SK-N-SH (cell line): ENCODE measurements at regions not wholly inside any gene's neighbourhood (a gene's known extent, or its start where the extent isn't known, plus 50 kb on each side); places are given as distances from the start of the nearest gene placed in this dataset.

Source experiments
- CTCF ChIP-seq: fragments of 200-600 bp; sonication (generic); IDR thresholded peaks from 2 replicates; pipeline ENCODE4 v1.6.1; 2017; ENCODE audit warnings: antibody characterized with exemption, mild to moderate bottlenecking, moderate library complexity
- EP300 ChIP-seq, 2 experiments: IDR thresholded peaks; 2 replicates each; pipeline versions ENCODE4 v1.4.0 to v1.6.1; 2012; ENCODE audit warnings: borderline replicate concordance in 1 of 2, low read depth in 1 of 2, low read length in 1 of 2
- EZH2phosphoT487 ChIP-seq: fragments of 200-600 bp; sonication (generic); IDR thresholded peaks from 2 replicates; pipeline ENCODE4 v1.6.1; 2017; ENCODE audit warnings: low read depth, mixed run types, mild to moderate bottlenecking, antibody characterized with exemption, moderate library complexity, borderline replicate concordance
- GATA2 ChIP-seq: sonication (generic); formaldehyde crosslinking; IDR thresholded peaks from 2 replicates; pipeline ENCODE4 v1.5.0; 2020; ENCODE audit warnings: mild to moderate bottlenecking, missing genetic modification reagents
- NRF1 ChIP-seq: IDR thresholded peaks from 2 replicates; pipeline ENCODE4 v1.6.1; 2012; ENCODE audit warnings: low read depth, mild to moderate bottlenecking, low read length
- RAD21 ChIP-seq: IDR thresholded peaks from 2 replicates; pipeline ENCODE4 v1.6.1; 2012; ENCODE audit warnings: mild to moderate bottlenecking, low read length
- TF ChIP-seq, protein P1 (sequence below): IDR thresholded peaks from 2 replicates; pipeline ENCODE4 v1.4.0; 2012; ENCODE audit warnings: low read depth
- TF ChIP-seq, protein P2 (sequence below): IDR thresholded peaks from 2 replicates; pipeline ENCODE4 v1.6.1; 2012; ENCODE audit warnings: mild to moderate bottlenecking, low read depth, low read length, moderate library complexity
- TF ChIP-seq, protein P3 (sequence below): IDR thresholded peaks from 2 replicates; pipeline ENCODE4 v1.4.0; 2012; ENCODE audit warnings: low read depth, borderline replicate concordance

- TF ChIP-seq CTCF (no peak), NRF1 (no peak), RAD21 (no peak), GATA2 (no peak), EZH2phosphoT487 (no peak), EP300 (IDR thresholded peaks at IDR 0.05; ENCODE audit: borderline replicate concordance in 1 of 2, low read depth in 1 of 2, low read length in 1 of 2) (no peak)
- TF ChIP-seq, protein P1, sequence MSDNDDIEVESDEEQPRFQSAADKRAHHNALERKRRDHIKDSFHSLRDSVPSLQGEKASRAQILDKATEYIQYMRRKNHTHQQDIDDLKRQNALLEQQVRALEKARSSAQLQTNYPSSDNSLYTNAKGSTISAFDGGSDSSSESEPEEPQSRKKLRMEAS: no peak
- TF ChIP-seq, protein P2, sequence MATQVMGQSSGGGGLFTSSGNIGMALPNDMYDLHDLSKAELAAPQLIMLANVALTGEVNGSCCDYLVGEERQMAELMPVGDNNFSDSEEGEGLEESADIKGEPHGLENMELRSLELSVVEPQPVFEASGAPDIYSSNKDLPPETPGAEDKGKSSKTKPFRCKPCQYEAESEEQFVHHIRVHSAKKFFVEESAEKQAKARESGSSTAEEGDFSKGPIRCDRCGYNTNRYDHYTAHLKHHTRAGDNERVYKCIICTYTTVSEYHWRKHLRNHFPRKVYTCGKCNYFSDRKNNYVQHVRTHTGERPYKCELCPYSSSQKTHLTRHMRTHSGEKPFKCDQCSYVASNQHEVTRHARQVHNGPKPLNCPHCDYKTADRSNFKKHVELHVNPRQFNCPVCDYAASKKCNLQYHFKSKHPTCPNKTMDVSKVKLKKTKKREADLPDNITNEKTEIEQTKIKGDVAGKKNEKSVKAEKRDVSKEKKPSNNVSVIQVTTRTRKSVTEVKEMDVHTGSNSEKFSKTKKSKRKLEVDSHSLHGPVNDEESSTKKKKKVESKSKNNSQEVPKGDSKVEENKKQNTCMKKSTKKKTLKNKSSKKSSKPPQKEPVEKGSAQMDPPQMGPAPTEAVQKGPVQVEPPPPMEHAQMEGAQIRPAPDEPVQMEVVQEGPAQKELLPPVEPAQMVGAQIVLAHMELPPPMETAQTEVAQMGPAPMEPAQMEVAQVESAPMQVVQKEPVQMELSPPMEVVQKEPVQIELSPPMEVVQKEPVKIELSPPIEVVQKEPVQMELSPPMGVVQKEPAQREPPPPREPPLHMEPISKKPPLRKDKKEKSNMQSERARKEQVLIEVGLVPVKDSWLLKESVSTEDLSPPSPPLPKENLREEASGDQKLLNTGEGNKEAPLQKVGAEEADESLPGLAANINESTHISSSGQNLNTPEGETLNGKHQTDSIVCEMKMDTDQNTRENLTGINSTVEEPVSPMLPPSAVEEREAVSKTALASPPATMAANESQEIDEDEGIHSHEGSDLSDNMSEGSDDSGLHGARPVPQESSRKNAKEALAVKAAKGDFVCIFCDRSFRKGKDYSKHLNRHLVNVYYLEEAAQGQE: no peak
- TF ChIP-seq, protein P3, sequence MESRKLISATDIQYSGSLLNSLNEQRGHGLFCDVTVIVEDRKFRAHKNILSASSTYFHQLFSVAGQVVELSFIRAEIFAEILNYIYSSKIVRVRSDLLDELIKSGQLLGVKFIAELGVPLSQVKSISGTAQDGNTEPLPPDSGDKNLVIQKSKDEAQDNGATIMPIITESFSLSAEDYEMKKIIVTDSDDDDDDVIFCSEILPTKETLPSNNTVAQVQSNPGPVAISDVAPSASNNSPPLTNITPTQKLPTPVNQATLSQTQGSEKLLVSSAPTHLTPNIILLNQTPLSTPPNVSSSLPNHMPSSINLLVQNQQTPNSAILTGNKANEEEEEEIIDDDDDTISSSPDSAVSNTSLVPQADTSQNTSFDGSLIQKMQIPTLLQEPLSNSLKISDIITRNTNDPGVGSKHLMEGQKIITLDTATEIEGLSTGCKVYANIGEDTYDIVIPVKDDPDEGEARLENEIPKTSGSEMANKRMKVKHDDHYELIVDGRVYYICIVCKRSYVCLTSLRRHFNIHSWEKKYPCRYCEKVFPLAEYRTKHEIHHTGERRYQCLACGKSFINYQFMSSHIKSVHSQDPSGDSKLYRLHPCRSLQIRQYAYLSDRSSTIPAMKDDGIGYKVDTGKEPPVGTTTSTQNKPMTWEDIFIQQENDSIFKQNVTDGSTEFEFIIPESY: no peak
These were observed 149.9 kb upstream of the KLF14 start for GRCh38 chr7:130883928-130884327.
